ENCODE measurements at regions not wholly inside any gene's neighbourhood (a gene's known extent, or its start where the extent isn't known, plus 50 kb on each side); places are given as distances from the start of the nearest gene placed in this dataset.

DNA sequence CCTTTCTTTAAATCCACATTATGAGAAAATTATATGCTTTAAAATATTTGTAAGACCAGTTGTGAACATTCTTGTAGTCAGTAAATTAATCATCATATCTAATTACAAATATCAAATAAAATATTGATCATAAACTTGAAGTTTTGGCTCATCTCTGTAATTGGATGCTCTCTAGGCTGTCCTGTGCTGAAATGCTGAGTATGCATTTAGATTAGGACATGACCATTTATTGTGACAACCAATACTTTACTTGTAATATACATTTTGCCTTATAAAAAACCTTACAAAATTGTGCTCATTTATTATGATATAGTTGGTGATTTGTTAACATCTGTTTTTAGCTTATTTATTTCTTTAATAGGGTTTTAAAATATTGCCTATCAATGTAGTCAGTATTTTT is 116.1 kb upstream of the DOCK10 start (continued):
- no peak for TF ChIP-seq BACH1 (IDR thresholded peaks at IDR 0.05; ENCODE audit: borderline replicate concordance)
- no peak for TF ChIP-seq RB1 (IDR thresholded peaks at IDR 0.05; ENCODE audit: borderline replicate concordance)
- TF ChIP-seq, protein P1, sequence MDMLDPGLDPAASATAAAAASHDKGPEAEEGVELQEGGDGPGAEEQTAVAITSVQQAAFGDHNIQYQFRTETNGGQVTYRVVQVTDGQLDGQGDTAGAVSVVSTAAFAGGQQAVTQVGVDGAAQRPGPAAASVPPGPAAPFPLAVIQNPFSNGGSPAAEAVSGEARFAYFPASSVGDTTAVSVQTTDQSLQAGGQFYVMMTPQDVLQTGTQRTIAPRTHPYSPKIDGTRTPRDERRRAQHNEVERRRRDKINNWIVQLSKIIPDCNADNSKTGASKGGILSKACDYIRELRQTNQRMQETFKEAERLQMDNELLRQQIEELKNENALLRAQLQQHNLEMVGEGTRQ (IDR thresholded peaks at IDR 0.05; ENCODE audit: borderline replicate concordance, low read depth, low read length), result no peak
- TF ChIP-seq, protein P2, sequence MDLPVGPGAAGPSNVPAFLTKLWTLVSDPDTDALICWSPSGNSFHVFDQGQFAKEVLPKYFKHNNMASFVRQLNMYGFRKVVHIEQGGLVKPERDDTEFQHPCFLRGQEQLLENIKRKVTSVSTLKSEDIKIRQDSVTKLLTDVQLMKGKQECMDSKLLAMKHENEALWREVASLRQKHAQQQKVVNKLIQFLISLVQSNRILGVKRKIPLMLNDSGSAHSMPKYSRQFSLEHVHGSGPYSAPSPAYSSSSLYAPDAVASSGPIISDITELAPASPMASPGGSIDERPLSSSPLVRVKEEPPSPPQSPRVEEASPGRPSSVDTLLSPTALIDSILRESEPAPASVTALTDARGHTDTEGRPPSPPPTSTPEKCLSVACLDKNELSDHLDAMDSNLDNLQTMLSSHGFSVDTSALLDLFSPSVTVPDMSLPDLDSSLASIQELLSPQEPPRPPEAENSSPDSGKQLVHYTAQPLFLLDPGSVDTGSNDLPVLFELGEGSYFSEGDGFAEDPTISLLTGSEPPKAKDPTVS (IDR thresholded peaks at IDR 0.05; ENCODE audit: low read depth, low read length), result no peak

DNA sequence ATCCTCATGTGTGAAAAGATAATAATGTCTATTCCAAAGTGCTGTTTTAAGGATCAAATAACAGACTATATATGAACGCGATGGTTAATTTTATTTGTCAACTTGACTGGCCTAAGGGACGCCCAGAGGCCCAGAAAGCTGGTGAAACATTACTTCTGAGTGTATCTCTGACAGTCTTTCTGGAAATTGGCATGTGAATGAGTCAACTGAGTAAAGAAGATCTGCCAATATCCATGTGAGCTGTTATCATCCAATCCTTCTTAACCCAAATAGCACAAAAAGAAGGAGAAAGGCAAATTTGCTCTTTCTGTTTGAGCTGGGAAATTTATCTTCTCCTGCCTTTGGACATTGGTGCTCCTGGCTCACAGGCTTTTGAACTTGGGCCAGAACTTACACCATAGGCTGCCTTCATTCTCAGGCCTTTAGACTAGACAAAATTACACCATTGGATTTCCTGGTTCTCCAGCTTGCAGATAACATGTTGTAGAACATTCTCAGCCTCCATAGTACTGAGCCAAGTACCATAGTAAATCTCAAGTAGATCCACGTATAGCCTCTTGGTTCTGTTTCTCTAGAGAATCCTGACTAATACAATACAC is 114.7 kb upstream of the DOCK10 start:
- H3K4me2 ChIP-seq (ENCODE audit: control insufficient read depth, insufficient read depth), result no peak overlapping the region
- WGBS (ENCODE audit: insufficient coverage, insufficient replicate concordance, low lambda C conversion rate, missing lambda C conversion rate), result 30% methylated on average over 4 of the region's 4 CpGs
- H3K27ac ChIP-seq (ENCODE audit: control insufficient read depth, insufficient read depth), result no peak overlapping the region
- no peak for TF ChIP-seq MXI1 (IDR thresholded peaks at IDR 0.05; ENCODE audit: low read depth, low read length)
- TF ChIP-seq SP1 (IDR thresholded peaks at IDR 0.05; ENCODE audit: low read depth, low read length), result no peak
- TF ChIP-seq, protein P3, sequence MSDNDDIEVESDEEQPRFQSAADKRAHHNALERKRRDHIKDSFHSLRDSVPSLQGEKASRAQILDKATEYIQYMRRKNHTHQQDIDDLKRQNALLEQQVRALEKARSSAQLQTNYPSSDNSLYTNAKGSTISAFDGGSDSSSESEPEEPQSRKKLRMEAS (IDR thresholded peaks at IDR 0.05; ENCODE audit: low read depth, low read length), result no peak
- TF ChIP-seq KAT2A (conservative IDR thresholded peaks at IDR 0.05; ENCODE audit: control insufficient read depth, low read depth, low read length), result no peak
- no peak for TF ChIP-seq CREM (IDR thresholded peaks at IDR 0.05; ENCODE audit: low read depth)
- TF ChIP-seq CHD1 (IDR thresholded peaks at IDR 0.05; ENCODE audit: low read depth, low read length), result no peak
- TF ChIP-seq, protein P4, sequence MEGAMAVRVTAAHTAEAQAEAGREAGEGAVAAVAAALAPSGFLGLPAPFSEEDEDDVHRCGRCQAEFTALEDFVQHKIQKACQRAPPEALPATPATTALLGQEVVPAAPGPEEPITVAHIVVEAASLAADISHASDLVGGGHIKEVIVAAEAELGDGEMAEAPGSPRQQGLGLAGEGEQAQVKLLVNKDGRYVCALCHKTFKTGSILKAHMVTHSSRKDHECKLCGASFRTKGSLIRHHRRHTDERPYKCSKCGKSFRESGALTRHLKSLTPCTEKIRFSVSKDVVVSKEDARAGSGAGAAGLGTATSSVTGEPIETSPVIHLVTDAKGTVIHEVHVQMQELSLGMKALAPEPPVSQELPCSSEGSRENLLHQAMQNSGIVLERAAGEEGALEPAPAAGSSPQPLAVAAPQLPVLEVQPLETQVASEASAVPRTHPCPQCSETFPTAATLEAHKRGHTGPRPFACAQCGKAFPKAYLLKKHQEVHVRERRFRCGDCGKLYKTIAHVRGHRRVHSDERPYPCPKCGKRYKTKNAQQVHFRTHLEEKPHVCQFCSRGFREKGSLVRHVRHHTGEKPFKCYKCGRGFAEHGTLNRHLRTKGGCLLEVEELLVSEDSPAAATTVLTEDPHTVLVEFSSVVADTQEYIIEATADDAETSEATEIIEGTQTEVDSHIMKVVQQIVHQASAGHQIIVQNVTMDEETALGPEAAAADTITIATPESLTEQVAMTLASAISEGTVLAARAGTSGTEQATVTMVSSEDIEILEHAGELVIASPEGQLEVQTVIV (IDR thresholded peaks at IDR 0.05; ENCODE audit: borderline replicate concordance, partially characterized antibody), result no peak
- no peak for TF ChIP-seq MEF2A (IDR thresholded peaks at IDR 0.05; ENCODE audit: insufficient read depth, low read depth, low read length)
- H2AFZ ChIP-seq (ENCODE audit: control insufficient read depth, low read depth, low read length), result no peak overlapping the region
- ChIA-PET CTCF (interaction anchor here (0.5 kb wide), 1 partner anchor 27 kb away, joined by 4 read pairs; no protein-coding TSS in a partner anchor), SMC1A (ENCODE audit: uncharacterized antibody, unreplicated experiment) (interaction anchor here (1.0 kb wide), 1 partner anchor 15 kb away, joined by 3 read pairs; no protein-coding TSS in a partner anchor), POLR2A (no interaction called here), RAD21 (ENCODE audit: unreplicated experiment) (no interaction called here)
- in situ Hi-C loops (cut with MboI) (no loop called here), intact Hi-C loops (cut with micrococcal nuclease; ENCODE audit: unreplicated experiment) (no loop called here)
- ATAC-seq, result no peak
- no peaks in the 10 kb centered on the region for H4K20me1 ChIP-seq (ENCODE audit: control insufficient read depth, insufficient read depth)
- H3K9ac ChIP-seq (ENCODE audit: control insufficient read depth, insufficient read depth, low read length), result no peak overlapping the region
- H3K9me3 ChIP-seq (replicated peaks; ENCODE audit: control insufficient read depth, insufficient read depth, low read length), result no peaks in the 10 kb centered on the region
- FAIRE-seq, result no peak
- H3K4me1 ChIP-seq (ENCODE audit: control insufficient read depth, insufficient read depth, low read length), result no peaks in the 10 kb centered on the region
- H3K27me3 ChIP-seq (replicated peaks in 1 of 2; ENCODE audit: control insufficient read depth in 2 of 2, insufficient read depth in 2 of 2, low read length in 1 of 2), result no peaks in the 10 kb centered on the region
- no peak for DNase-seq (ENCODE audit: low read depth, low spot score)
- H3K4me3 ChIP-seq, result no peak overlapping the region
- no TSS peak for BruUV-seq (replicated peaks)
- H3K36me3 ChIP-seq (ENCODE audit: control insufficient read depth in 2 of 2, insufficient read depth in 2 of 2, low read length in 1 of 2), result no peaks in the 10 kb centered on the region
- H3K79me2 ChIP-seq (ENCODE audit: control insufficient read depth, insufficient read depth, low read length), result no peaks in the 10 kb centered on the region
